Liver (tissue), 8 donors: ENCODE measurements at regions not wholly inside any gene's neighbourhood (a gene's known extent, or its start where the extent isn't known, plus 50 kb on each side); places are given as distances from the start of the nearest gene placed in this dataset.

Source experiments
- DNase-seq: peaks from one replicate; pipeline ENCODE4 v3.0.0-alpha.2; 2017; ENCODE audit warnings: low spot score
- H3K27ac ChIP-seq, 2 donors: one replicate each; pipeline ENCODE4 v1.7.0; 2013; ENCODE audit warnings: inconsistent platforms in 2 of 2, low read length in 2 of 2, control low read depth in 1 of 2, low read depth in 1 of 2, mild to moderate bottlenecking in 1 of 2
- H3K27me3 ChIP-seq, 4 donors: one replicate each; pipeline versions ENCODE4 v1.6.1 to v1.7.0; 2013; ENCODE audit warnings: low read length in 3 of 4, inconsistent platforms in 1 of 4, mild to moderate bottlenecking in 1 of 4, moderate library complexity in 1 of 4; ENCODE audit not compliant: control insufficient read depth in 4 of 4, insufficient read depth in 4 of 4
- H3K36me3 ChIP-seq, 4 donors: one replicate each; pipeline versions ENCODE4 v1.6.1 to v1.7.0; 2013; ENCODE audit warnings: low read length in 3 of 4, mild to moderate bottlenecking in 3 of 4, low read depth in 1 of 4, moderate library complexity in 1 of 4; ENCODE audit not compliant: control insufficient read depth in 4 of 4, insufficient read depth in 3 of 4
- H3K4me1 ChIP-seq, 4 donors: one replicate each; pipeline versions ENCODE4 v1.6.1 to v1.7.0; 2013; ENCODE audit warnings: low read length in 3 of 4, mild to moderate bottlenecking in 3 of 4, moderate library complexity in 1 of 4; ENCODE audit not compliant: control insufficient read depth in 4 of 4, insufficient read depth in 4 of 4
- H3K4me3 ChIP-seq, 3 donors: one replicate each; pipeline versions ENCODE4 v1.6.1 to v1.7.0; 2013; ENCODE audit warnings: low read length in 3 of 3, control low read depth in 1 of 3, low read depth in 1 of 3, mild to moderate bottlenecking in 1 of 3
- H3K9ac ChIP-seq, 2 donors: one replicate each; pipeline ENCODE4 v1.7.0; 2013; ENCODE audit warnings: low read length in 2 of 2, mild to moderate bottlenecking in 2 of 2, moderate library complexity in 2 of 2, control low read depth in 1 of 2, low read depth in 1 of 2
- H3K9me3 ChIP-seq, 4 donors: one replicate each; pipeline versions ENCODE4 v1.6.1 to v1.7.0; 2013; ENCODE audit warnings: low read length in 3 of 4; ENCODE audit not compliant: control insufficient read depth in 4 of 4
- ATF3 ChIP-seq: IDR thresholded peaks from 2 replicates; pipeline ENCODE4 v1.6.1; 2016; ENCODE audit warnings: antibody characterized with exemption
- CTCF ChIP-seq: fragments of 150-350 bp; IDR thresholded peaks from 2 replicates; pipeline ENCODE4 v1.5.1; 2017; ENCODE audit warnings: improper control_type of control experiment, low read depth, low read length; ENCODE audit not compliant: missing input control
- FOXA1 ChIP-seq: IDR thresholded peaks from 2 replicates; pipeline ENCODE4 v1.6.1; 2016; ENCODE audit warnings: antibody characterized with exemption
- FOXA2 ChIP-seq: IDR thresholded peaks from 2 replicates; pipeline ENCODE4 v1.6.1; 2016; ENCODE audit warnings: antibody characterized with exemption
- GABPA ChIP-seq, 2 donors: IDR thresholded peaks in 1 of 2; conservative IDR thresholded peaks in 1 of 2; 2 replicates each; pipeline ENCODE4 v1.6.1; 2016; ENCODE audit warnings: antibody characterized with exemption in 2 of 2, mild to moderate bottlenecking in 1 of 2, moderate library complexity in 1 of 2
- HNF4A ChIP-seq, 2 donors: conservative IDR thresholded peaks; 2 replicates each; pipeline ENCODE4 v1.6.1; 2016; ENCODE audit warnings: antibody characterized with exemption in 2 of 2, mild to moderate bottlenecking in 2 of 2
- HNF4G ChIP-seq: IDR thresholded peaks from 2 replicates; pipeline ENCODE4 v1.6.1; 2016; ENCODE audit warnings: antibody characterized with exemption
- JUND ChIP-seq, 2 donors: IDR thresholded peaks; 2 replicates each; pipeline ENCODE4 v1.6.1; 2016; ENCODE audit warnings: antibody characterized with exemption in 2 of 2
- MAX ChIP-seq: IDR thresholded peaks from 2 replicates; pipeline ENCODE4 v1.6.1; 2016; ENCODE audit warnings: antibody characterized with exemption
- NR2F2 ChIP-seq: IDR thresholded peaks from 2 replicates; pipeline ENCODE4 v1.6.1; 2016; ENCODE audit warnings: antibody characterized with exemption
- RAD21 ChIP-seq, 2 donors: IDR thresholded peaks; 2 replicates each; pipeline ENCODE4 v1.6.1; 2016; ENCODE audit warnings: antibody characterized with exemption in 2 of 2, mild to moderate bottlenecking in 2 of 2
- REST ChIP-seq: IDR thresholded peaks from 2 replicates; pipeline ENCODE4 v1.6.1; 2016; ENCODE audit warnings: antibody characterized with exemption, mild to moderate bottlenecking
- RXRA ChIP-seq, 2 donors: IDR thresholded peaks; 2 replicates each; pipeline ENCODE4 v1.6.1; 2017 to 2018; ENCODE audit warnings: antibody characterized with exemption in 2 of 2, mild to moderate bottlenecking in 1 of 2
- SP1 ChIP-seq: IDR thresholded peaks from 2 replicates; pipeline ENCODE4 v1.6.1; 2018; ENCODE audit warnings: antibody characterized with exemption, mild to moderate bottlenecking
- TAF1 ChIP-seq: conservative IDR thresholded peaks from 2 replicates; pipeline ENCODE4 v1.6.1; 2016; ENCODE audit warnings: antibody characterized with exemption, mild to moderate bottlenecking
- YY1 ChIP-seq: IDR thresholded peaks from 2 replicates; pipeline ENCODE4 v1.6.1; 2016; ENCODE audit warnings: antibody characterized with exemption, mild to moderate bottlenecking
- ZBTB33 ChIP-seq: IDR thresholded peaks from 2 replicates; pipeline ENCODE4 v1.6.1; 2016; ENCODE audit warnings: antibody characterized with exemption
- WGBS: extraction: QIAGEN DNeasy Blood & Tissue Kit; methylation state at CpG from one replicate; pipeline ENCODE4 v1.1.7; 2013; 5-methylcytosine and 5-hydroxymethylcytosine counted together
- donor health status: healthy.
- donor health status: healthy.
- donor health status: healthy.
- donor health status: healthy.
- donor health status: healthy.

- WGBS = 64% methylated on average over 2 of the region's 2 CpGs
- no peaks in the 10 kb centered on the region for H3K36me3 ChIP-seq
- no peak for DNase-seq
- no peaks in the 10 kb centered on the region for H3K4me1 ChIP-seq
- H3K27me3 ChIP-seq = no peaks in the 10 kb centered on the region
- no peak for TF ChIP-seq ATF3
- TF ChIP-seq ZBTB33 = no peak
- TF ChIP-seq FOXA2 = no peak
- no peak for TF ChIP-seq NR2F2
- TF ChIP-seq TAF1 = no peak
- TF ChIP-seq YY1 = no peak
- TF ChIP-seq JUND (IDR thresholded peaks at IDR 0.05) = no peak
- no peak for TF ChIP-seq FOXA1
- TF ChIP-seq HNF4A (conservative IDR thresholded peaks at IDR 0.05) = no peak
- no peak for TF ChIP-seq CTCF
- no peak for TF ChIP-seq HNF4G
- TF ChIP-seq RXRA (IDR thresholded peaks at IDR 0.05) = no peak
- no peak overlapping the region for H3K27ac ChIP-seq
- H3K9ac ChIP-seq = no peak overlapping the region
- no peak overlapping the region for H3K4me3 ChIP-seq
- H3K9me3 ChIP-seq = no peaks in the 10 kb centered on the region
Observed at GRCh38 chr16:64629622-64630021, 492.2 kb downstream of the CDH11 start.

- WGBS = 73% methylated on average over 7 of the region's 7 CpGs
- Histone ChIP-seq H3K27ac (no peak overlapping the region), H3K4me1 (no peaks in the 10 kb centered on the region), H3K9me3 (no peaks in the 10 kb centered on the region), H3K4me3 (no peak overlapping the region), H3K36me3 (no peaks in the 10 kb centered on the region), H3K9ac (no peak overlapping the region), H3K27me3 (no peaks in the 10 kb centered on the region)
- TF ChIP-seq MAX = no peak
- no peak for TF ChIP-seq JUND (IDR thresholded peaks at IDR 0.05)
- no peak for TF ChIP-seq RAD21 (IDR thresholded peaks at IDR 0.05)
- TF ChIP-seq FOXA1 = no peak
- no peak for TF ChIP-seq ZBTB33
- TF ChIP-seq SP1 = no peak
- TF ChIP-seq HNF4G = no peak
- no peak for TF ChIP-seq REST
- TF ChIP-seq YY1 = no peak
- no peak for TF ChIP-seq GABPA (IDR thresholded peaks at IDR 0.05 in 1 of 2, conservative IDR thresholded peaks at IDR 0.05 in 1 of 2)
- no peak for TF ChIP-seq NR2F2
- TF ChIP-seq FOXA2 = no peak
- no peak for TF ChIP-seq HNF4A (conservative IDR thresholded peaks at IDR 0.05)
- no peak for TF ChIP-seq TAF1
- no peak for DNase-seq
Observed at GRCh38 chr16:64627781-64628180, 494.1 kb downstream of the CDH11 start.
